Body of pancreas (tissue), 4 donors: ENCODE measurements at regions not wholly inside any gene's neighbourhood (a gene's known extent, or its start where the extent isn't known, plus 50 kb on each side); places are given as distances from the start of the nearest gene placed in this dataset.

ENCODE experiments used
- ATAC-seq: fragments of 150-250 bp; one replicate; pipeline ENCODE4 v1.9.1; 2016
- DNase-seq, 4 donors: peaks; one replicate each; pipeline ENCODE4 v3.0.0-alpha.2; 2019
- H3K27ac ChIP-seq, 4 donors: fragments of 200-600 bp; sonication (generic); 1 replicate in 3 of 4; 2 replicates in 1 of 4; pipeline versions ENCODE4 v1.5.1 to v1.6.1; 2016 to 2019; ENCODE audit warnings: mild to moderate bottlenecking in 1 of 4, mixed read lengths in 1 of 4, moderate library complexity in 1 of 4
- H3K27me3 ChIP-seq, 2 donors: fragments of 200-600 bp; sonication (generic); one replicate each; pipeline ENCODE4 v1.6.0; 2016; ENCODE audit warnings: mild to moderate bottlenecking in 1 of 2
- H3K36me3 ChIP-seq, 2 donors: fragments of 200-600 bp; sonication (generic); replicated peaks in 1 of 2; 2 replicates each; pipeline ENCODE4 v1.5.1; 2016; ENCODE audit warnings: low read depth in 2 of 2; ENCODE audit not compliant: insufficient read depth in 1 of 2
- H3K4me1 ChIP-seq: fragments of 200-600 bp; sonication (generic); one replicate; pipeline ENCODE4 v1.6.0; 2016
- H3K4me3 ChIP-seq, 2 donors: fragments of 200-600 bp; sonication (generic); 1 replicate in 1 of 2; 2 replicates in 1 of 2; pipeline ENCODE4 v1.5.1; 2016 to 2019
- H3K9me3 ChIP-seq, 3 donors: fragments of 200-600 bp; sonication (generic); 1 replicate in 2 of 3; 2 replicates in 1 of 3; pipeline ENCODE4 v1.5.1; 2016
- CTCF ChIP-seq, 7 experiments: fragments of 450-650 bp in 4 of 7; fragments of 200-600 bp in 3 of 7; sonication (generic) in 3 of 7; IDR thresholded peaks; one replicate each; pipeline ENCODE4 v1.5.1; 2016 to 2019; ENCODE audit warnings: antibody characterized with exemption in 7 of 7
- POLR2A ChIP-seq, 3 donors: fragments of 450-650 bp; IDR thresholded peaks; one replicate each; pipeline ENCODE4 v1.6.1; 2016; ENCODE audit warnings: antibody characterized with exemption in 3 of 3, mild to moderate bottlenecking in 2 of 3
- whole genome bisulfite sequencing, 2 donors: methylation state at CpG; one replicate each; pipeline ENCODE4 v1.1.5; 2017; 5-methylcytosine and 5-hydroxymethylcytosine counted together
- intact Hi-C: fragments of 100-400 bp; cut with DNase I; formaldehyde crosslinking; loops from one replicate; pipeline ENCODE4 v1.15.1; 2023

- Histone ChIP-seq H3K27ac (no peak overlapping the region), H3K27me3 (no peaks in the 10 kb centered on the region), H3K9me3 (no peaks in the 10 kb centered on the region), H3K4me3 (no peak overlapping the region), H3K4me1 (no peaks in the 10 kb centered on the region), H3K36me3 (no peaks in the 10 kb centered on the region)
- DNase-seq (no peak), ATAC-seq (no peak)
- intact Hi-C loops: no loop called here
- TF ChIP-seq POLR2A (IDR thresholded peaks at IDR 0.05): no peak
- TF ChIP-seq CTCF (IDR thresholded peaks at IDR 0.05): no peak
Observed at GRCh38 chr3:34294240-34294639, 495.8 kb downstream of the PDCD6IP start.

- H3K27ac ChIP-seq: no peak overlapping the region
- TF ChIP-seq CTCF (IDR thresholded peaks at IDR 0.05) (no peak), POLR2A (IDR thresholded peaks at IDR 0.05) (no peak)
- H3K4me1 ChIP-seq: no peaks in the 10 kb centered on the region
- H3K4me3 ChIP-seq: no peak overlapping the region
- intact Hi-C loops: no loop called here
- no peaks in the 10 kb centered on the region for H3K9me3 ChIP-seq
- ATAC-seq: no peak
- WGBS, 2 donors: 69 to 78% methylated on average over 4 of the region's 4 CpGs
- H3K36me3 ChIP-seq: no peaks in the 10 kb centered on the region
- H3K27me3 ChIP-seq: no peaks in the 10 kb centered on the region
- DNase-seq: no peak
Observed at GRCh38 chr3:34296796-34297195, 498.4 kb downstream of the PDCD6IP start.

GRCh38 chr3:34298653-34299052 lies 500.2 kb downstream of the PDCD6IP start:
- no peaks in the 10 kb centered on the region for H3K27me3 ChIP-seq
- H3K4me3 ChIP-seq: no peak overlapping the region
- no peak overlapping the region for H3K27ac ChIP-seq
- no peaks in the 10 kb centered on the region for H3K9me3 ChIP-seq
- no peak for ATAC-seq
- 31 to 33% methylated on average over 2 of the region's 2 CpGs for WGBS, 2 donors
- TF ChIP-seq POLR2A (IDR thresholded peaks at IDR 0.05): no peak
- TF ChIP-seq CTCF (IDR thresholded peaks at IDR 0.05): no peak
- H3K4me1 ChIP-seq: no peaks in the 10 kb centered on the region
- DNase-seq: no peak
- H3K36me3 ChIP-seq: no peaks in the 10 kb centered on the region
- intact Hi-C loops: no loop called here

GRCh38 chr3:34300621-34301020 lies 502.2 kb downstream of the PDCD6IP start:
- Histone ChIP-seq H3K27ac (no peak overlapping the region), H3K36me3 (no peaks in the 10 kb centered on the region), H3K4me1 (no peaks in the 10 kb centered on the region), H3K9me3 (no peaks in the 10 kb centered on the region), H3K27me3 (no peaks in the 10 kb centered on the region), H3K4me3 (no peak overlapping the region)
- DNase-seq: no peak
- intact Hi-C loops: no loop called here
- 14 to 24% methylated on average over 3 of the region's 3 CpGs for WGBS, 2 donors
- ATAC-seq: no peak
- TF ChIP-seq POLR2A (IDR thresholded peaks at IDR 0.05): no peak
- no peak for TF ChIP-seq CTCF (IDR thresholded peaks at IDR 0.05)

- H3K4me3 ChIP-seq: no peak overlapping the region
- H3K9me3 ChIP-seq: no peaks in the 10 kb centered on the region
- H3K27me3 ChIP-seq: no peaks in the 10 kb centered on the region
- ATAC-seq (no peak), DNase-seq (no peak)
- TF ChIP-seq POLR2A (IDR thresholded peaks at IDR 0.05) (no peak), CTCF (IDR thresholded peaks at IDR 0.05) (no peak)
- no peaks in the 10 kb centered on the region for H3K36me3 ChIP-seq
- intact Hi-C loops: no loop called here
- whole genome bisulfite sequencing, 2 donors: 72 to 78% methylated on average over 2 of the region's 2 CpGs
- no peaks in the 10 kb centered on the region for H3K4me1 ChIP-seq
- H3K27ac ChIP-seq: no peak overlapping the region
Observed at GRCh38 chr3:34301313-34301712, 502.9 kb downstream of the PDCD6IP start.
